ENCODE measurements at regions not wholly inside any gene's neighbourhood (a gene's known extent, or its start where the extent isn't known, plus 50 kb on each side); places are given as distances from the start of the nearest gene placed in this dataset.
"Not testable (repeated sequence)": the region's sequence is repeated elsewhere in the genome, so short reads cannot be mapped to it uniquely, and the experiment has no call there.

DNA sequence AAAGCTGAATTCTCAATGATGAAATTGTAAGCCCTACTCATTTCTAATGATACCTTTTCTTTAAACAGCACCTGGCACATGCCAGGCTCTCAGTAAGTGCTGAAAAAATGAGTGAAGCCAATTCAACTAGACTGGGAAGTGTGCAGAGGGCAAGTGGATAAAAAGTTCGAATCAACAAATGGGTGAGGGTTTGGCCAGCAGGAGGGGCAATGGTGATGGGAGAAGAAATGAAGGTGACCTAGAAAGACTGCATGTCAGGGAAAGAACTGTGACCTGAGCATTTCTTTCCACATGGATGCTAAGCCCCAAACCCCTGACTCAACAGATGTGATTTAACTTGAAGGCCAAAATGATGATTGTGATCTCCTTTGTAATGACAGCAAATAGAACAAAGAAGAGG, 54.6 kb downstream of the DKK1 start:
- no peak for DNase-seq

DNA sequence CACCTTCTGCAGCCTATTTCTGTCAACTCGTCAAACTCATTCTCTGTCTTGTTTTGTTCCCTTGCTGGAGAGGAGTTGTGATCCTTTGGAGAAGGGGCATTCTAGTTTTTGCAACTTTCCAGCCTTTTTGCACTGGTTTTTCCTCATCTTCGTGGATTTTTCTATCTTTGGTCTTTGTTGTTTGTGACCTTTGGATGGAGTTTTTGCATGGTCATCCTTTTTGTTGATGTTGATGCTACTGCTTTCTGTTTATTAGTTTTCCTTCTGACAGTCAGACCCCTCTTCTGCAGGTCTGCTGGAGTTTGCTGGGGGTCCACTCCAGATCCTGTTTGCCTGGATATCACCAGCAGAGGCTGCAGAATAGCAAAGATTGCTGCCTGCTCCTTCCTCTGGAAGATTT, 60.1 kb downstream of the DKK1 start:
- not testable (repeated sequence) for DNase-seq

DNA sequence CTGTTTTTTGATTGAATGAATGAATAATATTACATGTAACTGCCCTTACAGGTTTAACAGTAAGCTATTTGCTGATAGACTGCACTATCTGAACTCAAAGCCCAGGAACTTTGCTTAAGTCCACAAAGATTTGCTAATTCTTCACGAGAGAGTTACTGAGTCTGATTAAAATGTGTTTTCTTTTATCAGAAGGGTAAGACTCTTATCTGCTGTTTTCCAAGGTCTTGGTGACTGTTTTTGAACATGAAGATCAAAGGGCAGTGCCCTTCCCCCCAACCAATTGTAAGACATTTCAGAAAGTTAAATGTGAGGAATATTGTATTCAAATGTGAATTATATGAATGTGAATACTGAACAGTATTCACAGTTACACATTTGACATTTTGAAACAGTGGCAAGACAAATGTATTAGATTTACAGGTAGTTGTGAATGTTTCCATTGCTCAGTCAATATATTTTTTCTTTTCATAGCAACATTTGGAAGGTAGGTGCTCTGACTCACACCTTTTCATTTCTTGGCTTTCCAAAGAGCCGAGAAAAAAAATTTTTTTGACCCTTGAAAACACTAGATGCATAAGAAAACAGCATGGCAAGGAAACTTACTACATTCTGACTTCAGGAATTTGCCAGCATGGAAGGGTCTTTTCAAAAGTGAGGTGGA, 62.7 kb downstream of the DKK1 start:
- no peak for DNase-seq

DNA sequence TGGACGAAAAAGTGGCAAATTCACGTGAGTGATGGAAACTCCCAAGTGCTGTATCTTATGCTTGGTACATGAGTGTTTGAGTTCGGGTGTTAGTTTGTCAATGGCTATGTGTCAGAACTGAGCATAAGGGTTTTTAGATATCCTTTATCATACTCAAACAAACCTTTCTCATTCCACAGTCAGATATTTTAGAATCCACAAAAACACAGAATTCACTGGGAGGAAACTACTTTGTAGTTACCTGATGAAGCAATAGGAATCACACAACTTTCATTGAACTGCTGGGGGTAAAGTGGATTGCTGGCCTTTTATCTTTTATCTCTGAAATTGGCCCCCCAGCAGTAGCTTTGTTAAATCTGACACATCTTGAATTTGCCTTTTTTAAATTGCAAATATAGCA, 64.0 kb downstream of the DKK1 start:
- DNase-seq, result no peak

DNA sequence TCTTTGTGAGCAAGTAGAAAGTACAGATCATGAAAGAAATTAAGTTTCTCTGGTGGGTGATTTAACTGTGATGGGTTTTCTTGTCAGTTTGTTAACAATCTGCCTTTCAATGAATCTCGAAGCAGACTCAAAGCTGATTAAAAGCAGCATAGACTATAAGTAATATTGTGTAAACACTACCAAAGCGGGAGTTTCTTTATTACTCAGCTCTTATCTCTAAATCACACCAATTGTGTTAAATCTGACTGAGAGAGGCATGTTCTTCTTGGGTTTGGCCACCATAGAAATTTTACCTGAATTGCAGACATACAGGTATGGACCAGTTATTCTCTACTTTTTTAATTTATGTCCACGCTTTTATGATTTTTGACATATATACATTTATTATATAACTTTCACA, 65.2 kb downstream of the DKK1 start:
- DNase-seq, result peak; percentile 10

DNA sequence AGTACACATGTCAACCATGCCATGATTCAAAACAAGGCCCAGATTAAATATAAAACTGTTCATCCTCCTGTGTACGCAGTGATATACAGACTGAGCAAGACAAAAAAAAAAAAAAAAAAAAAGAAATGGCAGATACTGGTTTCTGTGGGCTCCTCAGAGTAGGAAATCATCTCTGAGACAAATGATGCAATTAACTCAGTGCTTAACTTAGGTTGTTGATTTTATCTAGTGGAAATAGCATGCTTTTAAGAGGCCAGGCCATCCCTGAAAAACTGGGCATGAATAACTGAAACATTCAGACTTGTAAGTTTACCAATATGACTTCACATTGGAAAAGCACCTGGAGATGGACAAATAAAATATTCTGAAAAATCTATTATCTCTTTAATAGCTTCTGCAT, 69.0 kb downstream of the DKK1 start:
- DNase-seq, result no peak

DNA sequence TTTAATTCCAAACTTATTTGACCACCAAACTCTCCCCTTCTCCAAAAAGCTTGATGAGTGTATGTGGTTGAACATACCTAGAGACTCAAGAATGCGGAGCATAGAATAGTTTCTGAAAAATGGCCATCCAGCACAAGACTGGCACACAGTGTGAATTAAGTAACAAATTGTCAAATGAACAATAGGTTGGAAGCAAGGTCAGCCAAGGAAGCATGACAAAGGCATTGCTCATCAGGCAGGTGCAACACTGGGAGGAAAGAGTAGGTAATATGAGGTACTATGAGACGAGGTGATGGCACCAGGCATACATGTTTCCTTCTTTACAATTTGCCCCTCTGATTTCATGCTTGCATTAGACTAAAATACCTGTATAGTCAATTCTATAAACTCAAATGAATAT, 73.7 kb downstream of the DKK1 start:
- DNase-seq, result no peak

DNA sequence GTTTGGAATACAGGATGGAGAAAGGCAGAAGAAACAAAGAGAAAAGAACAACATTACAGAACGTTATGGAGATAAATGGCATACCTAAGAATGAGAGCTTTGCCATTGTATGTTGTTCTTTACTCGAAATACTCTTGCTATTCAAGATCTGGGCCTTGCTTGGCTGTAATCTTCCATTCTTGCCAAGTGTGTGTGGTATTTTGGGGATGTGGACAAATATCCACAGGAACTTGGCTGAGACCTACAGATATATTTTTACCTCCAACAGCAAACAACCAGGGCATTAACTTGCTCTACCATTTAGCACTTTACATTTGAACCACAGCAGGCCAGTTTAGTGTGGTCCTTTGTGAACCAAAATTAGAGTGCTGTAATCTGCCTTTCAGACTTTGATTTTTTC, 76.3 kb downstream of the DKK1 start:
- DNase-seq, result no peak

DNA sequence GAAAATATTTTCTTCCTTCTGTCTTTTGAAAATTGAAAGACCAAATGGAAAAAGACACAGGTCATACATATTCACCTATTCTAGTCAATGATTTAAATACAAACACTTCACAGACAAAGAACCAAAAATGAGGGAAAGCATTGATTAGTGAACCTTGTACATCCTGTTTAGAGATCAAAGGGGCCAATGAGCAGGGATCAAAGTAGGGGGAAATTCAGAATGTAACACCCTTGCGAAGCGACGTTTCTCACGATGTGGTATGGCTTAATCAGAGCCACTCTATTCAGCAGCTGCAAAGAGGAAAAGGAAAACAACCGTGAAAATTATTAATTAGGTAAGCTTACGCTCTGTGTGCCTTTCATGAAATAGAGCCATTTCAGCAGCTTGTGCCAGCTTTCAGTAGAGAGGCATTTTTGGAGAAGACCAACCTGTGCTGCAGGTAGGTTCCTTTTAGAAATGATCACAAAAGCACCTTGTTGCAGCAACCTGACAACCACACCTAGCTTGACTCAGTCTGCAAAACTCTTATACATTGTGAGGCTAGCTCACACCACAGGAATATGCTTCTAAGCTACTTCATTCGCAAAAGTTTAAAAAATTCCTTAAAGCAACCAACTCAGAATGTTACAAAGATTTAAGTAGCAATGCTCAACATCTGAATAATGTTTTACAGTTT, 78.0 kb downstream of the DKK1 start:
- DNase-seq, result no peak

DNA sequence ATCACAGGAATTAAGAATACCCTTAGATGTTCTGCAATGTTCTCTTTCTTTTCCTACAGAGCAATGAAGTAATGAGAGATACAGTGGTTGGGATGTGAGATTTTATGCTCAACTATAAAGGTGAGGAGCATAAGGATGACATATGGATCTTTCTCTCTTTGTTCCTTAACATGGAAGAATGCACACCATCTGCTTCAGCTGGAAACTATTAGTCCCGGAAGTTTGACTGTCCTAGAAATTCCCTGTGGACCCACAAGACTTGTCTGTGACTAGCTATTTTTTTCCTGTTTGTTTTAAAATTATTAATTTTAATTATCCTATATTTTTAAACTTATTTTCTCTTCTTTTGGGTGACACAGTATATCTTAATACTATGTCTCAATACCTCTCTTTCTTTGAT, 80.2 kb downstream of the DKK1 start:
- DNase-seq, result no peak

DNA sequence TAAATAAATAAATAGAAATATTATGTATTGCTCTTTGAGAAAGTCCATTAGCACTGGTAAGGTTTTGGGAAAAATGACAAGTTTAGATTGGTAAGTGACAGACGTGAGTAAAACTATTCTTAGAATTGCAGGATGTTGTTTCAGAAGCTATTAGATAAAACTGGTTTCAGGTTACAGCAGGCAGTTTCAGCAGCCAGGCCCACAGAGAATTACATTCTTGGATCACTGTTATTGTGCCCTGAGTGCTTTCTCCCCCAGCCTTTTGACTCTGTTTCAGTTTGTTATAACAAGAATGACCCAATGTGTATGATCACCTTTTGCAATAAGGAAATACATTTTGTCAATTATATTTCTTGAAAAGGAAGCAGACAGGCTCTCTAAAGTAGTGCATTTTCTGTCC, 86.5 kb downstream of the DKK1 start:
- no peak for DNase-seq

DNA sequence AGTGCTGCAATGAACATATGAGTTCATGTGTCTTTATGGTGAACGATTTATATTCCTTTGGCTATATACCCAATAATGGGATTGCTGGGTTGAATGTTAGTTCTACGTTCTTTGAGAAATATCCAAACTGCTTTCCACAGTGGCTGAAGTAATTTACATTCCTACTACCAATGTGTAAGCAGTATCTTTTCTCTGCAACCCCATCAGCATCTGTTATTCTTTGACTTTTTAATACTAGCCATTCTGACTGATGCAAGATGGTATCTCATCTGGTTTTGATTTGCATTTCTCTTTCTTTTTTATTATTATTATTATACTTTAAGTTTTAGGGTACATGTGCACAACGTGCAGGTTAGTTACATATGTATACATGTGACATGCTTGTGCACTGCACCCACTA, 89.7 kb downstream of the DKK1 start:
- not testable (repeated sequence) for DNase-seq

DNA sequence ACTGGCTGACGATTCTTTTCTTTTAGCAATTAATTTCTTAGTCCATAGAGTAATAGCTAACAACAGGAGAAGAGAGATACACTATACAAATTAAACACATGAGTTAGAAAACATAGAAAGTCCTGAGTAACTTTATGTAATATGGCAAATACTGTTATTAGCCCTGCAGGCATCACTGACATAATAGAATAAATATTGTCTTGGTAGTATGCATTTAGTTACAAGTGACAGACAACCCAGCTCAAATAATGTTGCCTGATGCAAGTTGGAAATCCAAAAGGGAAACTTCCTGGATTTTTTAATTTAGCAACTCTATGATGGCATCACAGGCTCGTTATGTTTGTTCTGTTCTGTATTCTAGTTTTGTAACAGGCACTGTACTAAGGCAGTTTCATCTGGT, 95.1 kb downstream of the DKK1 start:
- no peak for DNase-seq

DNA sequence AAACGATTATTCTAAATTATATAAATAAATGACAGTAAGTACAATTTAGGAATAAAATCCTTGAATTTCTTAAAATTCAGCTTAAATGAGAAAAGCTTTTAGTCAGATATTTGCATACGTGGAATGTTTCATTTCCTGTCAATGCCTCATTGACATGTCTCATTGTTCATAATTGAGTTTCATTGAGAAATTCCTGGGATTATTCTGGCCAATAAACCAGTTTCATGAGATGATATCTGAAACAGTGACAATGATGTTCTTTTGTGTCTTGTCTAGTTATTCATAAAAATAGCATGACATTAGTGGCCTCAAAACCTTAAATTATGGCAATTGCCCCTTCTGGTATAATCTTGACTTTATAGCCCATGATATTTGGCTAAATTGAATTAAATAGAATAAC, 95.8 kb downstream of the DKK1 start:
- DNase-seq, result no peak

DNA sequence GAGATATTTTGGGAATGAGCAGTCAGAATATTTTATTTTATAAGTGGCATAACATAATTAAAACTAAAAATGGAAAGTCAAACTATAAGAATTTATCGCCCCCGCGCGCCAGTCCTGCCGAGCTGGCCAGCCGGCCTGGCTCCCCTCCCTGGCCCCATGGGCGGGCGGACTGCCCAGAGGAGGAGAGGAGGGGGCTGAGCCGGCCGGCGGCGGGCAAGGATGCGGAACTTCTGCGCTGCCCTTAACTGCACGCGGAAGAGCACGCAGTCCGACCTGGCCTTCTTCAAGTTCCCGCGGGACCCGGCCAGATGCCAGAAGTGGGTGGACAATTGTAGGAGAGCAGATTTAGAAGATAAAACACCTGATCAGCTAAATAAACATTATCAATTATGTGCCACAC, 96.8 kb downstream of the DKK1 start:
- DNase-seq, result no peak

DNA sequence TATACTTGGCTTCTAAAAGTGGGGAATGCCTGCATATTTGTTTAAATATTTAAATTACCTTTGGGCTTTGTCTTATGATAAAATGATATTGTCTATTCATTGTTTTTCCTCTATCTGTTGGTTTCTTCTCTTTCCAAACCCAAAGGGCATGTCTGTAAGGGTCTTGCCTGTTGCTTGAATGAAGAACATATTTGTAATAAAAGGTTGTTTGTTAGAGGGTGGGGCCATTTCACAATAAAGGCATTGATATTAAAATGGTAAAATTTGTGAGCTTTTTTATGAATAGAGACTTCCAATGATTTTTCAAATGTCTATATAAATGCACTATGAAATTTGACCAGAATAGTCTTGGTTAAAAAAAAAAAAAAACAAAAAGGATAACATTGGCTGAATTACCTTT, 105.2 kb downstream of the DKK1 start:
- no peak for DNase-seq

DNA sequence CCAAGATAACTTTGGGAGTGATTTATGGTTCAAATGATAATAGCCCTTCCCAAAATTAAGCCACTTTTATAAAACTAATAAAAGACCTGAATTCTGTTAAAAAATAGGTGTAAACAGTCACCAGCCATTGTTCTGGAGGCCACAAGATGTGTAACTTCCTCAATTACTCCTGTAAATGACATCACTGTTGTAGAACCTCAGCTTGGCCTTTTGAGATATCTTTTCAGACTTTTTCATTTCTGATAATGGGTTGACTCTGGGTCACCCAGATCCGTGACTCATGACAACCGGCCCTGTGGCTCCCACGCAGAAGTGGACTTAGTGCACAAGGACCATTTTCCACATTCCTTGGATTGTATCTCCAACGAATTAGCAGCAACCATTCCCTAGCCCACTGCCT, 106.6 kb downstream of the DKK1 start:
- DNase-seq, result no peak

DNA sequence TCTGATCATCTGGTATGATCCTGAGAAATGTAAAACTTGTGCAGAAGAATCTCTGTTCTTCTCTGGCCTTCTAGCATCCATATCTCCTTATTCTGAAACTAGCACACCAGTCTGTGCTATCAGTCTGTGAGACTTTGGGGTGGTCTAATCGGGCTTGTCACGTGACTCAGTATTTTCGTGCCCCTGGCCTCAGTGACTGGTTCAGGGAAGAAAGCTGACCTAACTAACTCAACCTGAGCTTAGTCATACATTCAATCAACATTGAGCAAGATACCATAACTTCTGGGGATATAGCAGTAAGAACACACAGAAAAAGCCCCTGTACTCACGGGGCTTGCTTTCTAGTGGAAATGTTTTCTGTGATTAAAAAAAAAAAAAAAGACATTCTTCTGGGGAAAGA, 109.3 kb downstream of the DKK1 start:
- DNase-seq, result no peak

DNA sequence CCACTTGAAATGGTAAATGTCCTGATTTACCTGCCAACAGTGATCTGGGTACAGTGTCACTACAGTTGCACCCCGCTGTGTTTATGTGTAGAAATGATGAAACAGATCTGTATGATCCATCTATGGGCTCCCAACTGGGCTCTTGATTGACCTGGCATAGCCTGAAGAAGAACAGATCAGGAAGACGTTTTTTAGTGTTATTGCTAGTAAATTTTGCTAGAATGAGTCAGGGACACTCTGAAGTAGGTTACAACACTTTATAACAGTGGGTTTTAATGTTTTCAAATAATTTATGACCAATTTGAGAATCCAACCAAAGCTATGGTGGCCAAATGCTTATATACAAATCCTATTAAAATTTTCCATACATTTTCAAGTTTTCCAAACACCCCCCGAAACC, 110.3 kb downstream of the DKK1 start:
- DNase-seq, result no peak

DNA sequence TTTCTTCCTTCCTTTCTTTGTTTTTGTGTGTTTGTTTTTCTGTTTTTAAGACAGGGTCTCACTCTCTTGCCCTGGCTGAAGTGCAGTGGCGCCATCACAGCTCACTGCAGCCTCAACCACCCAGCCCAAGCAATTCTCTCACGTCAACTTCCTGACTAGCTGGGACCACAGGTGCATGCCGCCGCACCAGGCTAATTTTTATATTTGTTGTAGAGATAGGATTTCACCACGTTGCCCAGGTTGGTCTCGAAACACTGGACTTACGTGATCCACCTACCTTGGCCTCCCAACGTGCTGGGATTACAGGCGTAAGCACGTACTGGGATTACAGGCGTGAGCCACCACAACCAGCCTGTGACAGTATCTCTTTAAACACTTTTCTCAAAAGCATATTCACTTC, 120.7 kb downstream of the DKK1 start:
- no peak for DNase-seq

DNA sequence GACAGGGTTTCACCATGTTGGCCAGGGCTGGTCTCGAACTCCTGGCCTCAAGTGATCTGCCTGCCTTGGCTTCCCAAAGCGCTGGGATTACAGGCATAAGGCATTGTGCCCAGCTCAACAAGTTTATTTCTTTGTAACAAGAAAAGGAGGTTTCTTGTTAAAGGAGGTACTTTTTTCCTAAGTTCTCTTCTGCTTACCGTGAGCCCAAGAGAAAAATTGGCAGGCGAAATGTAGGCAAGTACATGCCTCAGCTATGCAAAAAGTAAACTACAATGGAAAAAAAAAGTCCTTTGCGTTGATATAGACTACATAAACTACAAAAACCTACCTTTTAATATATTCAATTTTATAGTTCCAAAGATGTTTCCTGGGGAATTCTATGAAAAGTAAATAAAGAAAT, 122.6 kb downstream of the DKK1 start:
- no peak for DNase-seq

DNA sequence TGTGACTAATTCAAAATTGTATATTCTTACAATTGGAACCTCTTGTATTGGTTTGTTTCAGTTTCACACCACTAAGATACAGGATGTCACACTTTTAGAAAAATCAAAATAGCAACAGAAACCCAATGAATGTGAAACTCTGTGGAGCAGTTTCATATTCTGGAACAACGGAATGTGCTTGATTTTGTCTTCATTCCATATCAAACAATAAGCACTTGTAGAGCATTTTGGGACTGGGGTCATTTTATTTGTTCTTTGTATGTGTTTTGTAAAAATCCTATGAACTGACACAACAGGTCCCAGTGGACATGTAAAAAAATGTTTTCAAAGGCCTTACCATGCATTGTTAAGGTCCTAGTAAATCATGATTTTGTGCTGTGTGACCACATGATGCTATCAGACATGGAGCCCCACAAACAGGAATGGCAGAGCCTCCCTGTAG, 123.1 kb downstream of the DKK1 start:
- no peak for DNase-seq

DNA sequence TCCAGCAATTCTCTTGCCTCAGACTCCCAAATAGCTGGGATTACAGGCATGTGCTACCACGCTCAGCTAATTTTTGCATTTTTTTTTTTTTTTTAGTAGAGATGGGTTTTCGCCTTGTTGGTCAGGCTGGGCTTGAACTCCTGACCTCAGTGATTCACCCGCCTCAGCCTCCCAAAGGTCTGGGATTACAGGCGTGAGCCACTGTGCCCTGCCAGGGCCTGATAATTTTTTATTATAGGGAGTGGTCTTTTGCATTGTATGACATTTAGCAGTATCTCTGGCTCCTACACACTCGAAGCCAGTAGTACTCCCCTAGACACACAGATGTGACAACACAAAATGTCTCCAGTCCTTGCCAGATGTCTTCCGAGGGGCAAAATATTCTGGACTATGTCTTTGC, 124.0 kb downstream of the DKK1 start:
- DNase-seq, result no peak

DNA sequence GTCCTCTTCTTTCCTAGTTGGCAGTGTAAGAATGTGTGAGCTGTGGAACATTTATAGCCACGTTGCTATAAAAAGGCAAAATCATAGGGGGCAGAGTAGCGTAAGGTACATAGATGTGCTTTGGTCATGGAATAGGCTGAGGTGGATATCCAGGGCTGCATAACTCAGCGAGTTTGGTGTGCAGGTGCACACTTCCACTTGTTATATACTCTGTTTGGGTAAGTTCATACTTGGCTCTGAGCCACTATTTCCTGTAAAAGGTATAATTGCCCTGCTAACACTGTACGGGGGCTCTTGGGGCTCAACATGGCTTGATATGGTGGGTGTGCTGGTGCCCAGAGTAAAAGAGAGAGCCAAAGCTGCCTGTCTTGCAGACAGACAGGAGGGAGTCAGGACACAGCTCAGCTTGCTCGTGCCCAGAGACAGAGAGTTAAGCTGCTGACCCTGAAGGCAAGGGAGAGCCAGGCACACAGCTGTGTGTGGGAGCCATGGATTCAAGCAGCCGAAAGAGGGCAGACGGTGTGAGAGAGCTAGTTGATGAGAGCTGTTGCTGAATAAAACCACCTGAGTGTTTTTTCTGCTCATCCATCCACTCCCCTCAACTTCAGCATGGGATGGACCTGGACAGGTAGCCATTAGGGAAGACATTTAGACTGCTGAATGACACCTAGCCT, 126.7 kb downstream of the DKK1 start:
- no peak for DNase-seq

DNA sequence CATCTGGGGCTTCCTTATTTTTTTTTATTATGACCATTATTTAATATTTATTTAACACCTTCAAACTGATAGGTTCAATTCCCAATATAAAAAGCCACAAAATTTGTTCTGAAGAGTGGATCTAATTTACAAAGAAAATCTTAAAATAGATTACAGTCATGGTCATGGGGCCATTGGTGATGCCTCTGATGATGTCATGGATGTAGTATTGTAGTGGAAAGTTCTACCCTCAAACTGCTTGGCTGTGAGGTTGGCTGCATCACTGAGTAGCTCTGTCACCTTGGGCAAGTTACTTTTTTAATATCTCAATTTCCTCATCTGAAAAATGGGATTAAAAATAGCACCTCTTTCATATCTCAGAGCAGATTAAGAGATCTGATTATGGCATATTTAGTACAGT, 128.5 kb downstream of the DKK1 start:
- DNase-seq, result no peak
